MV-4-11 (cell line): ENCODE measurements at regions not wholly inside any gene's neighbourhood (a gene's known extent, or its start where the extent isn't known, plus 50 kb on each side); places are given as distances from the start of the nearest gene placed in this dataset.

Experiments used
- DNase-seq: peaks from one replicate; lab custom pipeline; 2025; lab: John Stamatoyannopoulos, UW

DNA sequence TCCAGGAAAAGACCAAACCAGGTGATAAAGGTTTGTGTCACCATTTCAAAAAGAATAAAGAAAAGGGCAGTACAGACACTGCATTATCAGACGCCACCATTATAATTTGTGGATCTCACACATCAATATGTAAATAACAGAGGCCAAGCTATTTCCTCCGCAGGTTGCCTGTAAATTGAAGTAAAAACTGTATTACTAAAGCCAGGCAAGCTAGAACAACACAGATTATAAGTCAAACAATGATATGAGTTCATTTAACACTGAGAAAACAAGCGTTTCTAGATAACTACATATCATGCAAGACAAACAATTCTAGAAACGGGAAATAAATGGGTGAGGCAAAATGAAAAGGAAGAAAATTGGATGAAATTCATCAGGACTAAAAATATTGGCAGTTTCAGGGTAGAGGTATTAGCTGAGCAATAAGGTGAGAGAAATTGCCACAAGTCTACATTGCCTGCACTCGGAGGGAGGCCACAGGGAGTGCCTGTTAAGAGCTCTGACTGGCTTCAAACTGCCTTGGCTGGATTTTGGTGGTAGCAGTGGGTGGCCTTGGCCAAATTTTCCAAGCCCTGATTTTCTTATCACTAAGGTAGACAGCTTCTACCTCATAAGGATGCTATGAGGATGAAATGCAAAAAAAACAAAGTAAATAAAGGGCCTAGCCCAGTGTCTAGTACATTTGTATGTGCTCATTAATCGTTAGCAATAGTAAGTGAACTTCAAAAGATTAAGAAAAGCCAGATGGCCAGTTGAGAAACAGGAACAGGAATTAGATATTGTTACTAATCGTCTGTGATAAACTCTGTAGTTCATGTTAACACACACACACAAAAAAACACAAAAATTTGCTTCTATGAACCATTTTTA lies 240.0 kb upstream of the NFE2L3 start:
- DNase-seq = peak; percentile 63

GRCh38 chr7:25913598-25914224 lies 238.3 kb upstream of the NFE2L3 start:
- DNase-seq = no peak

GRCh38 chr7:25918731-25919130 lies 233.3 kb upstream of the NFE2L3 start:
- DNase-seq = no peak

DNA sequence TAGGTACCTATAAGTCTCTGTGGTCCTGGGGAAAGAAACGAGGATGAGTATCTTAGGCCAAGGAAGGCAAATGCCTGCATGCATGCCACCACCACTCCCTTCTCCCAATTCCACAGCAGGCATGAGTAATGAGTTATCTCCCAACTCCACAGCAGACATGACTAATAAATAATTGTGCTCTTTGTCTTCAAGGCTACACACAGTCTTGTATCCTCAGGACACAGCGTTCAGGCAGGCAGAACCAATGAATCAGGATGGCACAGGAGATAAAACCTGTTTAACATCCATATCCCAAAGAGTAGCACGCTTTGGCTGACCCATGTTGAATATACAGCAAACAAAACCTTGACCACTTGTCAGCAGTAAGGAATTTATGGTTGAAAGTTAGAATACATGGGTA lies 229.7 kb upstream of the NFE2L3 start:
- DNase-seq = no peak

DNA sequence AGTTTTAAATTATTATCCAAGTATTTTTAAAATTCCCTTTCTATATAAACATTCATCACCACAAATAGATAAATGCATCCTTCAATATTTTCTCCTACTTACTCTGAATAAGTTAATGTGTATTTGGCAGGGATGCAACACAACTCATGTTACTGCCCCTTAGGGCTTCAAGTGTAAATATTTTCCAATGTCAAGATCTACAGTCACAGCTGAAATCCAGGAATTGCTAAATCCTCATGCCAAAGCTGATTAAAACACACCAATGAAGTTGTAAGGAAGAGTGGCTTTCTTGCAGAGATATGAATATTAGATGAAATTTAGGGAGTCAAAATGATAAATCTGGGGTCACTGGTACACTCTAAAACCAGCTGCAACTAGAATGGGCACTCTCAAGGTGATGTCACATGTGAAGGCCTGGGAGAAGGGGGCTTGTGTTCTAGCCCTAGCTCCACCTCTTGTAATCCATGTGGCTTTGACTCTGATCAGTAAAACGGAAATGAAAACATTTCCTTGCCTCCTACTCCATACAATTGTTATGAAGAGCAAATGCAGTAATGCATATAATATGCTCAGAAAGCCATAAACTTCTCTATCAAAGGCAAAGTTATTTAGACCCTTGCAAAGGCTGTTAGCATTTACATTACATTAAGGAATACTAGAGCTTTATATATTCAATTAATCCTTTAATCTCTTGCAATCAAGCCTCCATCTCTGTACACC lies 228.1 kb upstream of the NFE2L3 start:
- no peak for DNase-seq

- peak; percentile 29 for DNase-seq
Observed at GRCh38 chr7:25926009-25926408, 226.0 kb upstream of the NFE2L3 start.

GRCh38 chr7:25926451-25926850 lies 225.5 kb upstream of the NFE2L3 start:
- DNase-seq = no peak

GRCh38 chr7:25926891-25927625 lies 224.9 kb upstream of the NFE2L3 start:
- peak; percentile 80 for DNase-seq

DNA sequence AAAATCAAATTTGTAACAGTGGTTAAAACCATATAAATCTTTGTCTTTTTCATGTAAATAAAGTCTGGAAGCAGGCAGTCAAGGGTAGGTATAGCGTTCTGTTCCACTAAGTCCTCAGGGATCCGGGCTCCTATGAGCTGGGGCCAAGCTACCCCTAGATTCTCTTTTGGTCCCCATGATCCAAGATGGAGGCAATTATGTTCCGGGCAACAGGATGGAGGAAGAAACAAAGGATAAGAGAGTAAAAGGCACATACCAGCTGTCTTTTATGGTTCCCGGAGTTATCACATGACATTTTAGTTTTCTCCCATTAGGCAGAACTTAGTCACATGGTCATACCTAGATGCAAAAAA lies 224.4 kb upstream of the NFE2L3 start:
- DNase-seq = no peak

DNA sequence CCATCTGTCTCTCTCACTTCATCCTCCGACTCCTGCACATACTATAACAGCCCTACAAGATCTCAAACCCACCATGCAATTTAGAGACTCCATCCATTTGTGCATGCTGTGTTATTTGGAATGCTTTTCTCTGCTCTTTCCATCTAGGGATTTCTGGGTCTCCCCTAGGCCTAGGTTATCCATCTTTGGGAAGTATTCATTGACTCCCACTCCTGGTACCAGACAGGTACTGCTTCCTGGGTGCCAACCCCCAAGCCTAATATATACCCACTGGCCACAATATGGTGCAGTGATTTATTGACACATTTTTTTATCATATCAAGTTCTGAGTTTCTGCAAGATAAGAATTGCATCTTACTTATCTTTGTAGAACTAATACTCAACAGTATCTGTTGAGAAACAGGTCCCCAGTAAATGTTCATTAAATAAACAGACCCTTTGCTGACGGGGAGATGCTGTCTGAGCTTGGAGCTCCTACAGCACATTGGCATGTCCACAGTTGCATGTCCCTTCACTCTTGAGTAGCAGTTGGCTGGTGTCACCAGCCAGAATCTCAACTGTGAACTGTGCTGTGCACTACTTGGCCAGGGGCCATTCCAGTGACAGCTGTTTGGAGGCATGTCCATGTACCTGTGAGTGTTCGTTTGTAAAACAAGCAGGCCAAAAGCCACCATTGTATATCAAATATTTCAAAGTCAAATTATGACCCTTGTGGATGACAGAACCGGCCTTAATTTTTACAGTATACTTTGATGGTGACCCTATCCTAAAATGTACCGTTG lies 223.3 kb upstream of the NFE2L3 start:
- DNase-seq = no peak

DNA sequence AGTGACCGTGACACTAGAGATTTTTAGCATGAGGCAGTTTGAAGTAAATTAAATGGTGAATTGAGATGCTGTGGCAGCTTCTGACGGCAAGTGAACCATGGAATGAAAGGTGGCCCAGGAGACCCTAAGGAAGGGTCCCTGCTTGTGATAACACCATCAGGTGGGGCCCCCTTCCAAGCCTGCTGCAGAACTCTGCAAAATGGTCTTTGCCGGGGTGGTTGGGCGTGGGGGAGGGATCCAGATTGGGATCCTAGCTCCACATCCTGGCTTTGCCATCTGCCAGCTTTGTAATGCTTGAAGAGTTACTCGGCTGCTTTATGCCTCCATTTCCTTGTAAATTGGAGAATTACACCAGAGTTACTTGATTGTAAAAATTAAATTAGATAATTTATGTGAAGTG lies 222.6 kb upstream of the NFE2L3 start:
- no peak for DNase-seq

DNA sequence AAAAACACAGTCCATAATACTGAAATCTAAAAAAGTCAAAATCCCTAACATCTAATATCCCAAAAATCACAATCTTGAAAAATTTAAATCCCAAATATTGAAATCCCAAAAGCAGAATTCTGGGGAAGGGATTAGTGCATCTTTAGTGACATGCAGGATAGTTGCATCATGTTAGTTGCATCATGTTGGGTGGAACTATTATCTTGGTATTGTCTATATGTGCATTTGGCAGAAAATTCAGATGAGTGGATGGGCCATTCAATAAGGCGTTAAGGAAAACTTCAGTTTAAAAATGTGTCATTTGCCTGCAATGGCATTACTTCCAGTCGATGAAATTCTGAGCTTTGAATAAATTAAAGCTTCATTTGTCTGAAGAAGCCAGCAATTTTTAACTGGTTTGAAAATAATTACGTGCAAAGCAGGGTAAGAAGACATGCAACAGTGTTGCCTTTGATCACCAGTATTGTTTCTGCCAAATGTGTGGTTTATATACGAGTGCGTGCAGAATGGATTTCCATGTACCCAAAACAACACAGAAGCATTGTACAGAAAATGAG lies 221.4 kb upstream of the NFE2L3 start:
- DNase-seq = no peak

DNA sequence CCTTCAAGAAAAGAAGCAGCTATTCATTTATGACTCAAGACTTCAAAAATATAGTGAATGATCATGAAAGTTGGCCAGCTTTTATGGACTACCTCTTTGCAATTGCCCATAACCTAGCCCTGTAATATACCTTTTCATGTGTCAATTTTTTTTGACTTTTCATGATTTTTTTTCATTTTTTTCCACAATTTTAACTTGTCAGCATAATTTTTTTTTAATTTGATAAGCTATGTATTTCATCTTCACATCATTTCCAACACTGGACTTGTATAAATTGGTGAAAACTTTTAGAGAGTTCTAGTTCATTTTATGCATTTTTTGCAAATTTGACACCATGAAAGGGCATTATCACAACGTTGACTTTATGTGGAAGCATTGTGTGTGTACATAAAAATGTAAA lies 220.8 kb upstream of the NFE2L3 start:
- no peak for DNase-seq

GRCh38 chr7:25933921-25934320 lies 218.1 kb upstream of the NFE2L3 start:
- DNase-seq = no peak

GRCh38 chr7:25940086-25940906 lies 211.7 kb upstream of the NFE2L3 start:
- peak; percentile 89 for DNase-seq

DNA sequence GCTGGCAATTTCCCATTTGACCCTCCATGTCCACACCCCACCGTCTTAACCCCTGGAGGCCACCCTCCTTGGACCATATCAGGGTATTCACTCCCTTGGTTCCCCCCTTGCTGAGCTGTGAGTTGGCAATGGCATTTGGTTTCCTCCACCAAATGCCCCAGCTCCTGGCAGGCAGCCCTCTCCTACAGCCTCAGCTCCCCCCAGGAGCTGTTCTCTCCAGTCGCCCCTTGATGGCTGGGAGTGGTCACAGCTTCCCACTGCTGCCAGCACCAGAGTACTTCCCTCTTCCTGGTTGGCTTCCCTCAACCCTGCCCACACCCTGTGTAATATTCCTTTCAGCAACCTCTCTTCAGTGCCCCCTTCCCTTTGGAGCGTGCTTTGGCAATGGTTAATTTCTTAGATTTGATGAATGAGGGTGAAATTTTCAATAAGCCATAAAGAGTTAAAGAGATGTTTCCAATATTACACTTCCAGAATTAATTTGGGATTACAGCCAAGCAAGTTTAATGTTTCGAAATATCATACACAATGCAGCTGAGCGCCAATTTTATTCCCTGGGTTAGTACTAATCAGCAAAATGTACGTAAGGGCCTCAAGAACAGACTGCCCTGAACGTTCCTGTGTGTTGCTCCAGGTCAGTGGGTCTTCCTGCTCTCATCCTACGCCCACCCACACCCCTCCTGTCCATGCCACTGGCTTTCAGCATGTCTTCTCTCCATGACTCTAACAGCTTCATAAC lies 207.1 kb upstream of the NFE2L3 start:
- DNase-seq = no peak

GRCh38 chr7:25945608-25946007 lies 206.4 kb upstream of the NFE2L3 start:
- no peak for DNase-seq

DNA sequence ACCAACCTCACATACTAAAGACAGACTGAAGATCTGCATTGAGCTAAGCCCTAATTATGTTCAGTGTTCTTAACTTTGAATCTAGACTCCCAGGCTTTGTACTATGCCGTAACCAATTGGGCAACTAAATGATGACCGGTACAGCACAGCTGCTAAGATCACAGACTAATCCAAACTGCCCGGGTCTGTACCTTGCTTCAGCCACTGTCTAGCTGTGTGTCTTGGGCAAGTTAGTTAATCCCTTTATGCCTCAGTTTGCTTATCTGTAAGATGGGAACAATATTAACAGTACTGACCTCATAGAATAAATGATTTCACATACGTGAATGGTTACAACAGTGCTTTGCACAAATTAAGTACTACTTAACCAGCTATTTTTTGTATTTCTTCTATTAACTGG lies 205.8 kb upstream of the NFE2L3 start:
- DNase-seq = no peak

DNA sequence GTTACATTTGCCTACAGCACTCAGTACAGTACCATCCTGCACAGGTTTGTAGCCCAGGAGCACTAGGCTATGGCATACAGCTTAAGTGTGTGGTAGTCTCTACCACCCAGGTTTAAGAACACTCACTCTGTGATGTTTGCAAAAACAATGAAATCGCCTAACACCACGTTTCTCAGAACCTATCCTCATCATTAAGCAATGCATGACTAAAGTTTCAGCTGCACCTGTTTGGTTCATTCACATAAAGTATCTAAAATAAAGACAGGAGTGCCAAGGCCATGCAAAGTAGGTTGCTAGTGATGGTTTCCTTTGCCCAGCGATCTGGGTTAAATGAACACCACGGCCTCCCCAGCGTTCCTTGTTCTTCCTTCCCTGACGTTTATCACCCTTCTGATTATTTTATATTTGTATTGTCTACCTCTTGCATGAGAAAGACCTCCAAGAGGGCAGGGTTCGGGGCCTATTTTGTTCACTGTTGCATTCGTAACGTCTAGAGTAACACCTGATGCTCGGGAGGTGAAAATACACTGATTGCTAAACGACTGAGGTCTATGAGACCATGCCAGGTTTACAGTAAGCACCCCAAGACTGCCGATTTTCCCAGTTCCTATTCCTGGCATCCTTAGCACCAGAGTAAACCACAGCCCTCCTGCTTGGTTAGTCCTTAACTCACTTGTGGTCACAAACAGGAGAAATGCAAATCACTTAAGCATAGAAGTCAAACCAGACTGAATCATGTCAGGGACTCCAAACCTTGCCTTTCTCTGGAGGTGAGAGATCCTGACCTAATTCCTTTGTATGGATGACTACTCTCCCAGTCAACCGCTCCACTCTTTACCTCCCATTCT lies 204.1 kb upstream of the NFE2L3 start:
- peak; percentile 17 for DNase-seq
